ENCODE measurements at regions not wholly inside any gene's neighbourhood (a gene's known extent, or its start where the extent isn't known, plus 50 kb on each side); places are given as distances from the start of the nearest gene placed in this dataset.

DNA sequence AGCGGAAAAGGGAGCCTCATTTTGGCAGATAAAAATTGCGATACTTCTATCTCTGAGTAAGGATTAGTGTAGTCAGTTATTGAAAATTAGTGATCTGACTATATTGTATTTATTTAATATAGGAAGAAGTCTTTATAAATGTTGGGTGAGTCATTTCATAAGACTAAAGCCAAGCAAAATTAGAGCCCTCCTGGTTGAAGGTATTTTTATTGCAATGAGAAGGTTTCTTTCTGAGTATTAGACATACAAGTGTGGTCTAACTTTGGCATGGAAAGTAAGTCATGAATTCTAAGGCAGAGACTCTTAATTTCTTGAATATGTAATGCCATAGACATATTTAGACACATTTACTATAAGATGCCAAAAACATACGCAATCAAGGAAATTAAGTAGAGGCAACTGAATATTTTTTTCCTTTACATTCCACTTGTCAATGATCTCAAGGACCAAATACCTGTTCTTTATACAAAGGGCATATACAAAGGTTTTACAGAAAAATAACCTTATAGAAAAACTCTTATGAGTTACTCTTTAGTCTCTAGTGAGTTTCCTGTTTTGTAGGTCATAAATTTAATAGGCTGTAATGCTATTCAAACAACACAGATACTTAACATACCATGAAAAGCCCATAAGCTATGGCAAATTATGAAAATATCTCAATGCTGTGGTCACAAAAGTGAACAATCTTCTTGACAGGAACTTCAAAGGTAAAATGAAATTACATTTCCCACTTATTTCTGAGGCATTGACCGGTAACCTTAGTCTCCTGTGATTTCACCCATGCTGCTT lies 156.6 kb upstream of the BTG1 start:
- no peak for DNase-seq (ENCODE audit: low read depth)

- DNase-seq (ENCODE audit: low read depth): no peak
Measured at GRCh38 chr12:92301356-92301755, 155.7 kb upstream of the BTG1 start.

- DNase-seq (ENCODE audit: low read depth): no peak
Measured at GRCh38 chr12:92300777-92301176, 155.1 kb upstream of the BTG1 start.

- no peak for DNase-seq (ENCODE audit: low read depth)
Measured at GRCh38 chr12:92299744-92300143, 154.1 kb upstream of the BTG1 start.

- DNase-seq (ENCODE audit: low read depth): no peak
Measured at GRCh38 chr12:92299344-92299743, 153.7 kb upstream of the BTG1 start.

DNA sequence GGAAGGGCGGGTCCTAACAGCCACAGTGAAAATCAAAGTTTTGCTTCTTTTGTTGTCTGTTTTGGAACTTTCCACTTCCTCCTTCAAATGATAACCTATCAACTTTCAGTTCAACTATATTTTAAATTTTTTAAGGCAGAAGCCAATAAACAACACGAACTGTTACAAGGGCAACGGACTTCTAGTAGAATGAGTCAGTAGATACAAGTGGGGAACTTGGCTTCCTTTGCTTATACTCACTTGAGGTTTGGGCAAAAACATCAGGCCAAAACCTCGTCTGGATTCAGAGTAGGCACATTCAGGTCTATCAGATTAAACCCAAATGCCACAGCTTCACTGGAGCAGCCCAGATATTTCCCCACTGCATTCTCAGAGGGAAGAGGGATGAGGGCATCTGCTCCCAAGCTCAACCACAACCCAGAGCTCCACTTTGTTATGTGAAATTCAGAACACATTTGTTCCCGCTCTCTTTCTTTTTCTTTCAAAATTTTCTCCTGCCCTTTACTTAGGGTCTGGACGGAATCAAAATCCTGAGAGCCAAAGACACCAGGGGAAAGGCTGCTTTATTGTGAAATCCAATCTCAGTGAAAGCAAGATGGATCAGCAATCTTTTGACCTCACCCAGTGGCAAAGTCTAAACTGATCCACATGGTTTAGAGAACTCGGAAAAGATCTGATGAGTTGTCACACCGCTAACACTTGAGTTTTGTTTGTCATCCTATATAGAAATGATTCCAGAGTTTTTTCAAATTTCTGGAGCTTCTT lies 152.5 kb upstream of the BTG1 start:
- DNase-seq (ENCODE audit: low read depth): no peak

- DNase-seq (ENCODE audit: low read depth): no peak
Measured at GRCh38 chr12:92297405-92297804, 151.8 kb upstream of the BTG1 start.

- DNase-seq (ENCODE audit: low read depth): no peak
Measured at GRCh38 chr12:92295523-92295922, 149.9 kb upstream of the BTG1 start.

GRCh38 chr12:92294676-92295440 lies 149.2 kb upstream of the BTG1 start:
- DNase-seq (ENCODE audit: low read depth): no peak

GRCh38 chr12:92292016-92292415 lies 146.4 kb upstream of the BTG1 start:
- no peak for DNase-seq (ENCODE audit: low read depth)

DNA sequence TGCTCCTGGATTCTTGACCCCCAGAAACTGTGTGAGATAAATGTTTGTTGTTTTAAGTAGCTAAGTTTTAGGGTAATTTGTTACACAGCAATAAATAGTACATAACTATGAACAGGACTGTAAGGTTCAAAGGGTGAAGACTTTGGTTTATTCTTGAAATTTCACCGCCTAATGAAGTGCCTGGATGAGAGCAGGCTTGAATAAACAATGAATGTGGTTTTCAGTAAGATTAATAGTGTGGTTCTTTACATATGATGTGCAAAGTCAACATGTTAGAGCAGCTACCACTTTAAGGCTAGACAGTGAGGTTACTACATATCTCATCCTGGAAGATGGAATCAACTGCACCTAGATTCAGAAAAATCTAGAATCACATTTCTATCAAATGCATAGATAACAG lies 145.2 kb upstream of the BTG1 start:
- no peak for DNase-seq (ENCODE audit: low read depth)

- DNase-seq (ENCODE audit: low read depth): no peak
Measured at GRCh38 chr12:92290350-92290695, 144.7 kb upstream of the BTG1 start.

DNA sequence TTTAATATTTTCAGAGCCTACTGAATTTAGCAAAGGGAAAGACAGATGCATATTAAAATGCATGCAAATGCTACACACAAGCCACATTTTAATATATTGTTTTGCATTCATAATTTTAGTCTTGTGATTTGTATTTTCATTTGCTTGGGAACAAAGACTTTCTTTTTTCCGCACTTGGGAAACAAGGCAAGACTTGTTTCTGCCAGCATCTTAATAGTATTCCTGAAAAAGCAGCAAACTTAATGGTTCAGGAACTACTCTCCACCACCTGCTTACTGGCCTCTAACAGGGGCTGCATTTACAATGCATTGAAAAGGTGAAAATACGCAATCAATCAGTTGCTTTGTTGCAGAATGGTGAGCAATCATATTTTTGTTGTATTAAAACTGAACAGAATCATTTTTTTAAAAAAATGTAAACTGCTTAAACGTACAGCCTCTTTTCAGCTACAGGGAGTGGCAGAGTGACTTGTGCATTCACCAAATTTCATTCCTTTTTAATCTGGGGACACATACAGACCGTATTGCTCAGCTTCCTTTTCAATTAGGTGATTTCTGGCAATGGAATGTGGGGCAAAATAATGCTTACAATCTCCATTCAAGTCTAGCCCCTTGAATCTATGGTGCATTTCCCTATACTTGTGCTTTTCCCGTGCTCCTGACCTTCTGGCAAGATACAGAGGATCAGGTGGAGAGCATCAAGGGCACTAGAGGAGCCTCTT lies 144.1 kb upstream of the BTG1 start:
- DNase-seq (ENCODE audit: low read depth): no peak

- no peak for DNase-seq (ENCODE audit: low read depth)
Measured at GRCh38 chr12:92288561-92288960, 142.9 kb upstream of the BTG1 start.

DNA sequence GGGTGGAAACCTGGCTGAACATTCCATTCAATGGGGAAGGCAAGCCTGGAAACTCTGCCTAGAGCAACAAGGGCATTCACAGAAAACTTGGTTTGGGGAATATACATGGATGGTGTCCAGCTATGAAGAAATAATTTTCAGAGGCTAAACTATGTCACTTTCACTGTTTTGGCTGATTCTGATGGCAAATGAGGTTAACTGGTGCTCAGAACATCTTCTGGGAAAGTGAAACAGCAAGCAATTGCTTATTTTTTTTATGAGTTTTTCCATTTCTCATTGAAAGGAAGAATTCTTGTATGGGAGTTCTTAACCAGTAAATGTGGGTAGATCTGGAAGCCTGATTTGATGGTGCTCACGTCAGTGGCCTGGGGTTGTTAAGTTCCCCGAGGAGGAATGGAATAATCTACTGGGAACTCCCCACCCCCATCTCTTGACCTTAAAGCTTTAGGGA lies 132.8 kb upstream of the BTG1 start:
- DNase-seq (ENCODE audit: low read depth): no peak

- DNase-seq (ENCODE audit: low read depth): no peak
Measured at GRCh38 chr12:92277795-92278194, 132.1 kb upstream of the BTG1 start.

DNA sequence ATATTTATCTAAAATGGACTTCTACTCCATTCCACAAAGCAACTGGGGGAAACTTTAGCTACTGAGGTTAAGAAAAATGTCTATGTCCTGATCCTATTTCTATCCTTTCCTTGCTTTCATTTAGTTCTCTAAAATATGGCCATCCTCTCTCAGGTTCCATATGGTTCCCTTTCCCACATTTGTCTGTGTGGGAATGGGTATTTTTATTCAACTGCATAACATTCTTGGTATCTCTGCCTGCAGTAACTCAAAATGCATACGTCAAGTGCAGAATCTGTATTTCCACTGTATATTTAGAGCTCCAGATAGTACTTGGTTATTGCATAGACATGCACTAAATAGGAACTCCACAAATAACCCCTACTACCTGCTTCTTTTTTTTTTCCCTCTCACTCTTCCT lies 130.6 kb upstream of the BTG1 start:
- no peak for DNase-seq (ENCODE audit: low read depth)

- no peak for DNase-seq (ENCODE audit: low read depth)
Measured at GRCh38 chr12:92275443-92276154, 130.0 kb upstream of the BTG1 start.

GRCh38 chr12:92273076-92273475 lies 127.4 kb upstream of the BTG1 start:
- no peak for DNase-seq (ENCODE audit: low read depth)

- no peak for DNase-seq (ENCODE audit: low read depth)
Measured at GRCh38 chr12:92272061-92272964, 126.7 kb upstream of the BTG1 start.

All from stimulated activated CD4-positive, alpha-beta T cell treated with anti-CD3 and anti-CD28 coated beads, Interleukin-2, amount 100 ng/mL, for 4 hours (primary cell).